SH-SY5Y (cell line): ENCODE measurements at regions not wholly inside any gene's neighbourhood (a gene's known extent, or its start where the extent isn't known, plus 50 kb on each side); places are given as distances from the start of the nearest gene placed in this dataset.

Source experiments
- GATA2 ChIP-seq: IDR thresholded peaks from 2 replicates; pipeline ENCODE4 v1.6.1; 2011; ENCODE audit warnings: mild to moderate bottlenecking, low read depth, low read length
- GATA3 ChIP-seq: IDR thresholded peaks from 2 replicates; pipeline ENCODE4 v1.6.1; 2011; ENCODE audit warnings: low read depth, mild to moderate bottlenecking, low read length, moderate library complexity

DNA sequence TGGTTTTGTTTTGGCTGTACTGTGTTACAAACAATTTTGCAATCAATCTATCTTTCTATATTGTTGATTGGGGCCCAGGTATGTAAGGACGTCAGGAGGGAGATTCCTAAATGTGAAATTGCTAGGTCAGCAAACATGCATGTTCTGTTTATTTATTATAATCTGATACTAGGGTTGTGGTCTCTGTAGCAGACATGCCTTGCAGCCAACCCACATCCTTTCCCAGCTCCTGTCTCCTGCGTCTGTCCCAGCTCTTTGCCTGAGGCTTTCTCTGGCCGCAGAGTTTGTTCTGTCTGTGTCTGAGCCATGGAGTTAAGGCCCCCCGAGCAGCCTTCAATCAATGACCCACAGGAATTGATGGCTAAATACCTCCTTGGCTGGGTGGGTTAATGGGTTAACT, 124.0 kb upstream of the ZEB1 start:
- TF ChIP-seq GATA3 (no peak), GATA2 (no peak)
